Caco-2 (cell line): ENCODE measurements at regions not wholly inside any gene's neighbourhood (a gene's known extent, or its start where the extent isn't known, plus 50 kb on each side); places are given as distances from the start of the nearest gene placed in this dataset.

ENCODE experiments used
- BruUV-seq: library from RNA; stranded (reverse); fragments of 400-500 nt; replicated peaks from 2 replicates; lab custom pipeline; 2021; lab: Mats Ljungman, UMichigan
- CTCF ChIA-PET: fragments of 300-600 bp; sonication (Branson Sonifier 250); formaldehyde crosslinking; loops from one replicate; lab custom pipeline; 2022; ENCODE audit warnings: antibody characterized with exemption; lab: Charles Lee
- POLR2A ChIA-PET: fragments of 300-600 bp; sonication (Branson Sonifier 250); formaldehyde crosslinking; loops from one replicate; lab custom pipeline; 2022; ENCODE audit warnings: antibody characterized with exemption; lab: Charles Lee
- DNase-seq, 2 experiments: peaks; one replicate each; pipeline versions ENCODE4 v3.0.0 to v3.0.0-alpha.2; 2020 to 2022
- H3K27me3 ChIP-seq: replicated peaks from 2 replicates; pipeline ENCODE4 v1.6.0; 2011; ENCODE audit warnings: low read length; ENCODE audit not compliant: control insufficient read depth, insufficient read depth
- H3K36me3 ChIP-seq: 2 replicates; pipeline ENCODE4 v1.5.1; 2011; ENCODE audit warnings: low read length; ENCODE audit not compliant: control insufficient read depth, insufficient read depth
- H3K4me1 ChIP-seq: fragments of 250-450 bp; sonication (Bioruptor Pico); 2 replicates; pipeline ENCODE4 v1.5.1; 2020; ENCODE audit warnings: mild to moderate bottlenecking
- H3K4me3 ChIP-seq: 2 replicates; pipeline ENCODE4 v1.5.1; 2011; ENCODE audit warnings: low read depth, mild to moderate bottlenecking, control low read depth, low read length
- H3K9me3 ChIP-seq: fragments of 250-450 bp; sonication (Bioruptor Pico); 2 replicates; pipeline ENCODE4 v1.5.1; 2020; ENCODE audit warnings: mild to moderate bottlenecking, moderate library complexity
- H3K27ac Mint-ChIP-seq: one replicate; pipeline ENCODE4 v1.8.0; 2022; ENCODE audit warnings: mixed read lengths; ENCODE audit not compliant: unreplicated experiment
- H3K27me3 Mint-ChIP-seq: one replicate; pipeline ENCODE4 v1.8.0; 2022; ENCODE audit warnings: mixed read lengths; ENCODE audit not compliant: insufficient read depth, unreplicated experiment
- H3K36me3 Mint-ChIP-seq: one replicate; pipeline ENCODE4 v1.8.0; 2022; ENCODE audit warnings: mild to moderate bottlenecking, mixed read lengths; ENCODE audit not compliant: insufficient read depth, unreplicated experiment
- H3K4me1 Mint-ChIP-seq: one replicate; pipeline ENCODE4 v1.8.0; 2022; ENCODE audit warnings: low read depth, mixed read lengths; ENCODE audit not compliant: unreplicated experiment
- H3K4me3 Mint-ChIP-seq: one replicate; pipeline ENCODE4 v1.8.0; 2022; ENCODE audit warnings: mild to moderate bottlenecking, moderate library complexity, mixed read lengths; ENCODE audit not compliant: unreplicated experiment
- H3K9me3 Mint-ChIP-seq: one replicate; pipeline ENCODE4 v1.8.0; 2022; ENCODE audit warnings: mixed read lengths; ENCODE audit not compliant: unreplicated experiment
- CTCF ChIP-seq, 2 experiments: fragments of 200-600 bp in 1 of 2; IDR thresholded peaks; 1 replicate in 1 of 2; 2 replicates in 1 of 2; pipeline versions ENCODE4 v1.5.1 to v1.8.0; 2011 to 2022; ENCODE audit warnings: antibody characterized with exemption in 1 of 2, control low read depth in 1 of 2, inconsistent platforms in 1 of 2, low read depth in 1 of 2, low read length in 1 of 2, mild to moderate bottlenecking in 1 of 2, moderate library complexity in 1 of 2; ENCODE audit not compliant: insufficient read depth in 1 of 2, severe bottlenecking in 1 of 2, unreplicated experiment in 1 of 2
- intact Hi-C: fragments of 100-400 bp; cut with micrococcal nuclease; formaldehyde crosslinking; loops from one replicate; pipeline ENCODE4 v1.10.0; 2022; ENCODE audit not compliant: unreplicated experiment

- intact Hi-C loops = no loop called here
- Mint-ChIP-seq H3K27me3 (peaks cover 4% of the 10 kb centered on the region), H3K4me1 (no peaks in the 10 kb centered on the region), H3K36me3 (no peaks in the 10 kb centered on the region), H3K9me3 (no peaks in the 10 kb centered on the region), H3K4me3 (no peak overlapping the region), H3K27ac (no peak overlapping the region)
- CTCF ChIA-PET = no interaction called here
- Histone ChIP-seq H3K4me3 (no peak overlapping the region), H3K27me3 (no peaks in the 10 kb centered on the region), H3K4me1 (no peaks in the 10 kb centered on the region), H3K36me3 (no peaks in the 10 kb centered on the region), H3K9me3 (0 out of 2 replicates have a peak, but pooled peaks cover 6% of the 10 kb centered on the region)
- no TSS peak for BruUV-seq
- no peak for TF ChIP-seq CTCF (IDR thresholded peaks at IDR 0.05; ENCODE audit: insufficient read depth in 1 of 2, low read depth in 1 of 2, low read length in 1 of 2, severe bottlenecking in 1 of 2, unreplicated experiment in 1 of 2)
- no peak for DNase-seq
- POLR2A ChIA-PET = no interaction called here
Observed at GRCh38 chr2:60278906-60279305, 274.5 kb downstream of the BCL11A start.

- peaks cover 4% of the 10 kb centered on the region for H3K27me3 Mint-ChIP-seq
- ChIA-PET CTCF (no interaction called here), POLR2A (interaction anchor here (0.6 kb wide), 1 partner anchor 276 kb away, joined by 11 read pairs; no protein-coding TSS in a partner anchor)
- no peaks in the 10 kb centered on the region for H3K9me3 Mint-ChIP-seq
- DNase-seq = no peak
- H3K4me3 Mint-ChIP-seq = no peak overlapping the region
- no peak overlapping the region for H3K4me3 ChIP-seq
- no peak overlapping the region for H3K27ac Mint-ChIP-seq
- H3K36me3 Mint-ChIP-seq = no peaks in the 10 kb centered on the region
- intact Hi-C loops = no loop called here
- 0 out of 2 replicates have a peak, but pooled peaks cover 6% of the 10 kb centered on the region for H3K9me3 ChIP-seq
- TF ChIP-seq CTCF (IDR thresholded peaks at IDR 0.05; ENCODE audit: insufficient read depth in 1 of 2, low read depth in 1 of 2, low read length in 1 of 2, severe bottlenecking in 1 of 2, unreplicated experiment in 1 of 2) = no peak
- no peaks in the 10 kb centered on the region for H3K4me1 Mint-ChIP-seq
- H3K4me1 ChIP-seq = no peaks in the 10 kb centered on the region
- no peaks in the 10 kb centered on the region for H3K27me3 ChIP-seq
- BruUV-seq = no TSS peak
- H3K36me3 ChIP-seq = no peaks in the 10 kb centered on the region
Observed at GRCh38 chr2:60275958-60276357, 277.5 kb downstream of the BCL11A start.

GRCh38 chr2:60273836-60274235 is 279.6 kb downstream of the BCL11A start:
- Mint-ChIP-seq H3K4me1 (no peaks in the 10 kb centered on the region), H3K27me3 (peaks cover under 1% of the 10 kb centered on the region), H3K36me3 (no peaks in the 10 kb centered on the region), H3K4me3 (no peak overlapping the region), H3K9me3 (no peaks in the 10 kb centered on the region), H3K27ac (no peak overlapping the region)
- Histone ChIP-seq H3K4me1 (no peaks in the 10 kb centered on the region), H3K27me3 (no peaks in the 10 kb centered on the region), H3K36me3 (no peaks in the 10 kb centered on the region), H3K9me3 (0 out of 2 replicates have a peak, but pooled peaks cover 6% of the 10 kb centered on the region), H3K4me3 (no peak overlapping the region)
- intact Hi-C loops = no loop called here
- DNase-seq = no peak
- BruUV-seq = no TSS peak
- CTCF ChIA-PET = no interaction called here
- no peak for TF ChIP-seq CTCF (IDR thresholded peaks at IDR 0.05; ENCODE audit: insufficient read depth in 1 of 2, low read depth in 1 of 2, low read length in 1 of 2, severe bottlenecking in 1 of 2, unreplicated experiment in 1 of 2)
- POLR2A ChIA-PET = no interaction called here
